HG03108 (cell line): ENCODE measurements at regions not wholly inside any gene's neighbourhood (a gene's known extent, or its start where the extent isn't known, plus 50 kb on each side); places are given as distances from the start of the nearest gene placed in this dataset.

ENCODE experiments used
- ATAC-seq: cut with Tn5 transposase; IDR thresholded peaks from one replicate; pipeline ENCODE4 v1.9.1; 2021; ENCODE audit warnings: moderate library complexity; ENCODE audit not compliant: unreplicated experiment

DNA sequence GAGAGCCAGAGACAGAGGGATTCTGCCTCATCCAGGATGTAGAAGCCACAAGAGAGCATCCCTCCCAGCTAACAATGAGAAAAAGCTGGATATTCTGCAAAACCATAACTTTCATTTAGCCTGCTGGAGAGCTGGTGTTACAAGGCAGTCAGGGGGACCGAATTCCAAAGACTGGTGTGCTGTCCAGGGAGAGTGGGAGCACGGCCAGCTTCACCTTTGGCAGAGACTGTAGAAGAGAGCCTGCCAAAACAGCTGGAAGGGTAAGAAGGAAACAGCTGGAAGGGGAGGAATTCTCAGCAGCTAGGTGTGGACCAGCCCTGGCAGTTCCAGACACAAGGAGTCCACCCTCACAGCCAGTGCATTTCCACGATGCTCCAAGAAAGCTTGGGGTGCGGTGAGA lies 109.9 kb upstream of the LINGO1 start:
- ATAC-seq, result no peak

DNA sequence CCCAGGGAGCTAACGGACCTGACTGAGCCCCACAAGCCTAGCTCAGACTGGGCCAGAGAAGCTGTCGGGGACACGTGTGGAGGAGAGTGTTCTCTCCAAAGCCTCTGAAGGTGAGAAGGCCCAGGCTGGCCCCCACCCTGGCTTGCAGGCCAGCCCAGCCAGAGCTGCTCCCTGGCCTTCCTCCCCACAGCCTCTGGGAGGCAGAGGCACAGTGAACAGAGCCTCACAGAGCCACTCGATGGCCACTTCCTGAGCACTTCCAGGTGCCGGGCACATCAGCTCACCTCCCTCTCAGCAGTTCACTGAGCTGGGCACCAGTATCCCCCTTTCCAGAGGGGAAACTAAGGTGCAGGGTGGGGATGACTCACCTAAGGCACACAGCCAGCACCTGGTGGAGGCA lies 109.4 kb upstream of the LINGO1 start:
- ATAC-seq, result no peak

DNA sequence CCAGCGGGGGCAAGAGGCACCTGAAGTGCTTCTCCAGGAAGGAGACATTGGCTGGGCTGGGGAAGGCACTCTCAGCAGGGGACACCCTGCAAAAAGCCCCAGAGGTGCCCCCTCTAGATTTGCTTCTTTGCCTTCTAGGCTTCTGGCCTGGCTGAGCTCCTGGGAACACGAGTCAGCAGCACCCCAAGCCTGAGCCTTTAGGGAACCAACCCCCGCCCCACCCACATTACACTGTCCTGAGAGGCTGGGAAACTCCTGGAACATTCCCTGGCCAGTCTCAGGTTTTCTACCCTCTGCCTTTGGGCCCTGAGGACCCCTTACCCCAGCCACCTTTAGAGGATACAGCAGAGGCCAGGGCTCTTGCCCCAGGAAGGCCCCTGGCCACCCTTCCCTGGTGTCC lies 108.4 kb upstream of the LINGO1 start:
- no peak for ATAC-seq

GRCh38 chr15:77739591-77740378 lies 107.1 kb upstream of the LINGO1 start:
- ATAC-seq, result no peak

DNA sequence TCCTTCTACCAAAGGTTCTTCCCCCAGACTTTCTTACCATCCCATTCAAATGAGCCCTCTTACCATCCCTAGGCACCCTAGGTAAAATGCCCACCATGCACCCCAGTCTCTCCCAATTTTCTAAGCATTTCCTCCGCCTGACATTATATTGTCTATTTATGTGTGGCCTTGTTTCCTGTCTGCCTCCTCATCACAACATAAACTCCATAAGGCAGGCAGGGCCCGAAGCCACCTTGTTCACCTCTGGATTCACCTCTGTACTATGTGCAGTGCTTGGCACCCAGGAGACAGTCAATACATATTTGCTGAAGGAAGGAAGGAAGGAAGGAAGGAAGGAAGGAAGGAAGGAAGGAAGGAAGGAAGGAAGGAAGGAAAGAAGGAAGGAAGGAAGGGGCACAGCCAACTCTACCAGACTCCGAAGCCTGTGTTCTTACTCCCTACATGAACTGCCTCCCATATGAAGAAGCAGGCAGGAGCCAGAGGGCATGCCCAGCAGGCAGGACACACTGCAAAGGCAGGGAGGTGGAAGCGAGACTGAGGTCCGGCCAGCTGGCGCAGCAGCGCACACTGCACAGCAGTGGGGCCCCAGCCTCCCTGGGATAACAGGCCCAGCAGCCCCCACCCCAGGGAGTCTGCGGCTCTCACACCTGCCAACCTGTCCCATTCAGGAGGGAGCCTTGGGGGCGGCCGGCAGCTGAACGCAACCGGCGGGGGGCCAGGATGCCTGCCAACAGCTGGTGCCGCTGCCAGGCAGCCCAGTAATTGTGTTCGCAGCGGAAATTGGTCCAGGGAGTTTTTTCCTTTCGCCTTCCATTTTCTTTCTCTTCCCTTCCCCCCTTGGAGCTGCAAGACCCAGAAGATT lies 106.0 kb upstream of the LINGO1 start:
- no peak for ATAC-seq

- no peak for ATAC-seq
These were observed 105.3 kb upstream of the LINGO1 start for GRCh38 chr15:77738038-77738370.

GRCh38 chr15:77737238-77738037 lies 104.7 kb upstream of the LINGO1 start:
- no peak for ATAC-seq

DNA sequence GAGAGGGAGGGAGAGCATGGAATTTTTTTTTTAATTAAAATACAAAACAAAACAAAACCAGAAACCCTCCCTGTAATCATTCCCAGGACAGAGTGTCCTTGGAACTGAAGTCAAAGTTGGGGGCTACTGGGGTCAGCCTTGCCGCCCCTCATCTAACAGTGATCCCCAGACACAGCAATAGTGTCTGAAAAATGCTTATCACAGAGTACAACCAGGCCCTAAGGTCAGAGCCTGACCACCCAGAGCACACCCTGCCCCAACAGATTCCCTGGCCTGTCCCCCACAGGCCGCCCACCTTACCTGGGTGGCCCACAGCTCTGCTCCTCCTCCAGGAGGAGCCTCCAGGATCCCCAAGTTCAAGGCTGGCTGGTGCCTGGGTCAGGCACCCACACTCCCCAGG lies 101.6 kb upstream of the LINGO1 start:
- no peak for ATAC-seq

- ATAC-seq, result no peak
These were observed 101.0 kb upstream of the LINGO1 start for GRCh38 chr15:77733579-77734300.

DNA sequence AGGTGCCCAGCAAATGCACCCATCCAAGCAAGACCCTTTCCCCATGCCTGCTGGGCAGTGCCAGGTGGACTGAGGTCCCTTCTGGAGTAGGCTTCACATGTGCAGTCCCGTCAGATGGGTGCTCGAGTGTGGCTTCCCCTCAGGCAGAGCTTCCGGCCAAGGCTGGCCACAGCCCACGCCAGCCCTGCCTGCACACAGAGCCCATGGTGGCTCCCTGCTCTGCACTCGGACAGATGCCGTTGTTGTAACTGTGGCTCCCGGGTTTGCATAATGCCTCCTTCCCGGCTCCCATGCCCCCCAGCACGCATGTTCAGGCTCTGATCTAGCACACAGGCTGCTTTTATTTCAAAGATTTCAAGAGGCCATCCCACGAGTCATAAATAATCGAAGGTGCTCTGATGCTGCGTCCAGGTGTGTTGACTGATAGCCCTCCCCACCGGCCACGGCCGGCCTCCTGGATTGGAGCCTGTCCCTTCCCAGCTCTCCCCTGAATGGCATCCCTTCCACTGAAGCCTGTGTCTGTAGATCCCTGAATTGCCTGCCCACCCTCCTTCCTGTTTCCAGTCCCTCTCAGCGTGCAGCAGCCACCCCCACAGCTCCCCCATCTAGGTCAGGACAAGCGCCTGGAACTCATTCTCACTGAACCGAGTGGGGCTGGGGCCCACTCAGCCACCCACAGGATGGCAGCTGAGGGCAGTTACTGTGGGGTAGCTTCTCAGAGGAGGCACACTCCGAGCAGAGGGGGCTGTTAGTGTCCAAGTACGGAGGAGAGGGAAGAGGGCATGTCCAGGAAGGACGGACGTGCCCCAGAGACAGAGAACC lies 100.0 kb upstream of the LINGO1 start:
- no peak for ATAC-seq

DNA sequence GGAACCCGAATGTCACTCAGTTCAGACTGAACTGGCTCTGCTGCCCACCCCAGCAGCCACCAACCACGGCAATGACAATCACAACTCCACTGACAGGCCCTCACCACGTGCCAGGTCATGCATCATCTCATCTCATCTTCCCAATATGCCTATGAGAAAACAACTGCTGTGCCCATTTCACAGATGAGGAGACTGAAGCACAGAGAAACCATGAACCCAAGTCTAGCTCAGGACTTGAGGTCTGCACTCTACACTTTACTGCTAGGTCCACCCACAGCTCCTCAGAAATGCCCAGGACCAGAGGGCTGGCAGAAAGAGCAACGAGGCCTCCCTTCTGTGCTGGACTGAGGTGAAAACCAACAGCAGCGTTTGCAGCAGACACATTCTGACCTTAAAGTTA lies 99.2 kb upstream of the LINGO1 start:
- ATAC-seq, result no peak

DNA sequence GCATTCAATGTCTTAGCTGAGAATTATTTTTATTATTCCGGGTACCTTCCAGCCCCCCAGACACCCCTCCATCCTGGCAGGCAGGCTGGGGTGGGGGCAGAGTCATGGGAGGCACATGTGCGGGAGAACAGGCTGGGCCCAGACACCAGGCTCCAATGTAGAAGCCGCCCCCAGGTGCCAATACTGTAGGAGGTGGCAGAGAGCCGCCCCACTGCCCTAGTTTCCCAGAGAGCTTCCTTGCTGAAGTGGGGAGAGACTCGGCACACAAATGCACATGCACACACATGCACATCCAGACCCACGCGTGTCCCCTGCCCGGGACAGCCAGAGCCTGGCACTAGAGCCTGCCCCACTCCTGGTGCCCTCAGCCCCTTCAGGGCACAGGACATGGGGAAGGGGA lies 98.4 kb upstream of the LINGO1 start:
- no peak for ATAC-seq

GRCh38 chr15:77727635-77728304 lies 95.1 kb upstream of the LINGO1 start:
- no peak for ATAC-seq

DNA sequence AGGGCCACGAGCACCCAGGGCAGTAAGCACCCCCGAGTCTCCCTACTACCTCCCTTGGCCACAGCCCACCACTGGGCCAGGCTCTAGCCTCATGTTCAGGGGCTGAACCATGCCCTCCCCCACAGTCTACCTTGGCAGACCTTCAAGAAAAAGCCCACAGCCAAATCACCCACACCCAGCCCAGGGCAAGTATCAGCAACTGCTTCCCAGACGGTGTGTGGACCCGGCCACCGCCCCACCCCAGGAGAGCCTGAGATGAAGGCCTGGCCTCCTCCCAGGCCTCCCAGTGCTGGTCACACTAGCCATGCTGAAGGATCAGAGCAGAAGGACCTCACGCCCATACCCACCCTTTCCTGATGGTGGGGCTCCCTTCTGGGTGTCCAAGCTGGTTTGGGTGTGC lies 92.0 kb upstream of the LINGO1 start:
- ATAC-seq, result no peak

GRCh38 chr15:77723756-77724155 lies 91.0 kb upstream of the LINGO1 start:
- no peak for ATAC-seq

GRCh38 chr15:77722759-77723460 lies 90.2 kb upstream of the LINGO1 start:
- ATAC-seq, result no peak

DNA sequence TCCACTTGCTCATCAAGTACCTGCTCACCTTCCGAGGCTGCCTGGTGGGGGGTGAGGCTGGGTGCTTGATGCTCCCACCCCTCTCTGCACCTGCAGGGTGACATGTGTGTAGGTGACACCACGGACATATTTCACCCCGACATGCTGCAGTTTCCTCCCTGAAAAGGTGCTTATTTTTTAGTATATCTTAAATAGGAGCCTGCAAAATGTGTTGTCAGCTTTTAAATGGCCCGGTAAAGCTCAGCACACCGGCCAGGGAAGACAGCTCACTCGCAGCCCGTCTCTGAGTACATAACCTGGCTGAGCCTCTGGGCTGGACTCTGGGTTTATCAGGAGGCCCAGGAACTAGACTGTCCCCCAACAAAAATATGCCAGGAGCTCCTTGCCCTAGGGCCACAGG lies 89.3 kb upstream of the LINGO1 start:
- ATAC-seq, result no peak

DNA sequence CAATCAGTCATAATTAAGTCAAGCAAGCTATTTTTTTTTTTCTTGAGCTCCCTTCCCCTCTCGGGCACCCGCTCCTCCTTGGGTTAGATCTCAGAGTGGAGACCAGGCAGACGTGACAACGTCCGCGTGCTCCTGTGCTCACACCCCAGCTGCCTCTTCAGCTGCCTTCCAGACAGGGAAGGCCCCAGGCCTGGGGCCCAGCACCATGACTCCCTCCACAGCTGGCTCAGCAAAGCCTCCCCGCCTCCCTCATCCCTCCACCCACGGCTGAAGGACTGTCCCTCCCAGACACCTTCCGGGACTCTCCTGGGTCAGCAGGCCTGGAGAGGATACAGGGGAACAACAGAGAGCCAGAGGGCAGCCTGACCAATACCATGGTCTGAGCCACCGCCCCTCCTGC lies 87.9 kb upstream of the LINGO1 start:
- no peak for ATAC-seq

- no peak for ATAC-seq
These were observed 87.5 kb upstream of the LINGO1 start for GRCh38 chr15:77720173-77720572.
